ENCODE measurements at regions not wholly inside any gene's neighbourhood (a gene's known extent, or its start where the extent isn't known, plus 50 kb on each side); places are given as distances from the start of the nearest gene placed in this dataset.
"Not testable (repeated sequence)": the region's sequence is repeated elsewhere in the genome, so short reads cannot be mapped to it uniquely, and the experiment has no call there.

- no peak for DNase-seq (ENCODE audit: low read depth)
Measured at GRCh38 chr12:126907900-126908764, 1358.8 kb upstream of the TMEM132C start.

- no peak for DNase-seq (ENCODE audit: low read depth)
Measured at GRCh38 chr12:126908765-126909142, 1358.2 kb upstream of the TMEM132C start.

GRCh38 chr12:126910570-126910969 lies 1356.4 kb upstream of the TMEM132C start:
- DNase-seq (ENCODE audit: low read depth), result no peak

GRCh38 chr12:126912111-126912510 lies 1354.9 kb upstream of the TMEM132C start:
- no peak for DNase-seq (ENCODE audit: low read depth)

GRCh38 chr12:126914170-126914793 lies 1352.7 kb upstream of the TMEM132C start:
- no peak for DNase-seq (ENCODE audit: low read depth)

- DNase-seq (ENCODE audit: low read depth), result no peak
Measured at GRCh38 chr12:126915309-126915708, 1351.7 kb upstream of the TMEM132C start.

GRCh38 chr12:126926023-126926594 lies 1340.9 kb upstream of the TMEM132C start:
- no peak for DNase-seq (ENCODE audit: low read depth)

- no peak for DNase-seq (ENCODE audit: low read depth)
Measured at GRCh38 chr12:126930234-126930633, 1336.7 kb upstream of the TMEM132C start.

GRCh38 chr12:126932156-126932555 lies 1334.8 kb upstream of the TMEM132C start:
- DNase-seq (ENCODE audit: low read depth), result no peak

- DNase-seq (ENCODE audit: low read depth), result no peak
Measured at GRCh38 chr12:126935435-126935834, 1331.5 kb upstream of the TMEM132C start.

GRCh38 chr12:126936181-126936851 lies 1330.7 kb upstream of the TMEM132C start:
- no peak for DNase-seq (ENCODE audit: low read depth)

- no peak for DNase-seq (ENCODE audit: low read depth)
Measured at GRCh38 chr12:126937431-126937830, 1329.5 kb upstream of the TMEM132C start.

GRCh38 chr12:126944684-126945083 lies 1322.3 kb upstream of the TMEM132C start:
- DNase-seq (ENCODE audit: low read depth), result no peak

GRCh38 chr12:126946958-126947357 lies 1320.0 kb upstream of the TMEM132C start:
- DNase-seq (ENCODE audit: low read depth), result not testable (repeated sequence)

GRCh38 chr12:126949558-126949957 lies 1317.4 kb upstream of the TMEM132C start:
- no peak for DNase-seq (ENCODE audit: low read depth)

- DNase-seq (ENCODE audit: low read depth), result no peak
Measured at GRCh38 chr12:126950266-126950665, 1316.7 kb upstream of the TMEM132C start.

GRCh38 chr12:126952096-126953007 lies 1314.6 kb upstream of the TMEM132C start:
- DNase-seq (ENCODE audit: low read depth), result no peak

- DNase-seq (ENCODE audit: low read depth), result no peak
Measured at GRCh38 chr12:126953365-126953889, 1313.5 kb upstream of the TMEM132C start.

- no peak for DNase-seq (ENCODE audit: low read depth)
Measured at GRCh38 chr12:126960221-126960620, 1306.7 kb upstream of the TMEM132C start.

GRCh38 chr12:126960709-126961108 lies 1306.3 kb upstream of the TMEM132C start:
- no peak for DNase-seq (ENCODE audit: low read depth)

- DNase-seq (ENCODE audit: low read depth), result no peak
Measured at GRCh38 chr12:126963825-126964224, 1303.1 kb upstream of the TMEM132C start.
